HG03025 (cell line): ENCODE measurements at regions not wholly inside any gene's neighbourhood (a gene's known extent, or its start where the extent isn't known, plus 50 kb on each side); places are given as distances from the start of the nearest gene placed in this dataset.
A peak's percentile ranks its signal among the peaks of the same experiment; 100 is the strongest.
"Not testable (repeated sequence)": the region's sequence is repeated elsewhere in the genome, so short reads cannot be mapped to it uniquely, and the experiment has no call there.

Experiments used
- ATAC-seq: cut with Tn5 transposase; IDR thresholded peaks from one replicate; pipeline ENCODE4 v1.9.1; 2021; ENCODE audit warnings: mild to moderate bottlenecking, moderate library complexity; ENCODE audit not compliant: unreplicated experiment, low FRiP score

GRCh38 chr7:24125765-24126164 lies 158.2 kb upstream of the NPY start:
- ATAC-seq: no peak

DNA sequence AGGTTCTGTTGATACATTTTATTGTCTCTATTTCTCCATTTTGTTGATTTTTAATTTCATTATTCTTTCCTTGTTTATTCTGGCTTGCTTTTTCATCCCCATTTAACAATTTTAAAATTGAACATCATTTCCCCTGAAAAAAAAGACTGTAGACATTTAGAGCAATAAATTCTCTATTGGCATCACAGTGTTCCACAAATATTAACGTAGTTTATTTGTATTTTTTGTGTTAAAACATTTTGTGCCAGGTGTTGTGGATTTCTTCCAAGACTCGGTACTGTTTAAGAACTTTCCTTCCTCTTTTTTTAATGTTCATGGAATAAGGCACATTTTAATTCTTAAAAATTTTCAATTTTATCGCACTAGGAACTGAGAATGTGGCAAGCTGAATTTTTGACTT lies 156.1 kb upstream of the NPY start:
- ATAC-seq: no peak

- no peak for ATAC-seq
Observed at GRCh38 chr7:24129597-24129996, 154.4 kb upstream of the NPY start.

- no peak for ATAC-seq
Observed at GRCh38 chr7:24130631-24131030, 153.4 kb upstream of the NPY start.

DNA sequence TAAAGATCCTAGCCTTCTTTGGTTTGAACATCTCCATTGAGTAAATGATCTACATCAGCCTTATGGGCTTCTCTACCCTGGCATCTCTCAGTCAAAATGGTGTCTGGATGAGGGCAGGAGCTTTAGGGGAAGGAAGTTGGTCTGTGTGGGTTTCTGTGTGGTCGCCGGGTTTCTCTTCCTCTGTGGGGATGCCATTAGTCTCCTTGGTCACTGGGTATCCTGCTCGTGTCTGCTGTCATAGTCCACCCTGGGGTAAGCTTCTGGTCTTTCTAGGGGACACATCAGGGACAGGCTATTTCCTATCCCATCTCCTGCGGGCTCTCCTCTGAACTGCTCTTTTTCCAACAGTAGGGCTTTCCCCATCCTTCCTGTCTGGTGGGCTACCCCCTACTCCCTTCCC lies 150.3 kb upstream of the NPY start:
- no peak for ATAC-seq

GRCh38 chr7:24134535-24134934 lies 149.5 kb upstream of the NPY start:
- ATAC-seq: no peak

DNA sequence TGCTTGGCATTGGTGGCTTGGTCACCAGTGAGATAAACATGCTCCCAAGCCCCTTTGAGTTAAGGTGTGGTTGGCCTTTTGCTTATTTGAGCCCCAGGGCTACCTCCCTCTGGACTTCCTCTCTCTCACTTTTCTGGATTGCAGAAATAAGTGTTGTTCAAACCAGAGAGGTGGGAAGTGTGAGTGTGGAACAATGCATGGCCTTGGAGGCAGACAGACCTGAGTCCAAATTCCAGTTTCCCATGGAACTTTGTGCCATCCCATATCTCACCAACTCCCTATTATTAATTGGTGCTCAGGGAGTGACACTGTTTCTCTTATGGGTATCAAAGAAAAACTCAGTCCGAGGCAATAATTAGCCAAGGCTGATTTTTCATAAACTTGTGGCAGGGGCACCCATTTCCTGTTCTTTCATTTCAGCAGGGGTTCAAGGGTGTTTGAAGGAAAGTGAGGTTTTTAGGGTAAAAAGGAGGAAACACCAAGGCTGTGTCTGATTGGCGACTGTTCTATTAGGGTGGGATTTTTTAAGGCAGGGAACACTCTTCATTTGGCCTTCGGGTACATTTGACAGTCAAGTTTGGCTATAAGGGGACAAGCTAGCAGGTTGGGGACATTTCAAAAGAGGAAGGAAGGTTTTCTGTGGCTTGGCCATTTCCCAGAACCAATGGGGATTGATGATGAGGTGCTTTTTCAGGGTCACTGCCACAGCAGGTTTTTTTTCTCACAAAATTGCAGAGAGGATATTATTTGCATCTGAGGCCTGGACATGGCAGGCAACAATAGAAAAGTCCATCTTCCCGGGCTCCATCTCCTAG lies 148.8 kb upstream of the NPY start:
- peak; percentile 71 for ATAC-seq

DNA sequence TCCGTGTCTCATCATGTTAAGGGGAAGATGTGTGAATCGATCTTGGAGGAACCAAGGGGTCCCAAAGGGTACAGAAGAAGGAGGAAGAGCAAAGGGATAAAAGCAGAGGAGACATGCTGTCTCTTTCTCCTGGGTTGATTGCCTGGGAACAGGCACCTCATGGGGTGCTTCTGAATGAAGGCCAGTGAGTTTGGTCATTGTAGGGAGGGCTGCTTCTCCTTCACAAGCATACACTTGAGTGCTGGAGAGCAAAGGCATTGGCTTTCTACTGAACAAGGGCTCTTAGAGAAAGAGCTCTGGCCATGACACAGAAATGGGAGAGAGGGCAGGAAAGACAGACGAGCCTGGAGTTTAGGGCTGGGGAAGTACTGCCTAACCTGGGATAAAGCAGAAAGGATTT lies 146.7 kb upstream of the NPY start:
- no peak for ATAC-seq

GRCh38 chr7:24138343-24138742 lies 145.6 kb upstream of the NPY start:
- no peak for ATAC-seq

- no peak for ATAC-seq
Observed at GRCh38 chr7:24140001-24140400, 144.0 kb upstream of the NPY start.

- no peak for ATAC-seq
Observed at GRCh38 chr7:24141874-24142509, 142.0 kb upstream of the NPY start.

GRCh38 chr7:24143547-24143946 lies 140.4 kb upstream of the NPY start:
- no peak for ATAC-seq

- ATAC-seq: no peak
Observed at GRCh38 chr7:24151944-24152343, 132.0 kb upstream of the NPY start.

DNA sequence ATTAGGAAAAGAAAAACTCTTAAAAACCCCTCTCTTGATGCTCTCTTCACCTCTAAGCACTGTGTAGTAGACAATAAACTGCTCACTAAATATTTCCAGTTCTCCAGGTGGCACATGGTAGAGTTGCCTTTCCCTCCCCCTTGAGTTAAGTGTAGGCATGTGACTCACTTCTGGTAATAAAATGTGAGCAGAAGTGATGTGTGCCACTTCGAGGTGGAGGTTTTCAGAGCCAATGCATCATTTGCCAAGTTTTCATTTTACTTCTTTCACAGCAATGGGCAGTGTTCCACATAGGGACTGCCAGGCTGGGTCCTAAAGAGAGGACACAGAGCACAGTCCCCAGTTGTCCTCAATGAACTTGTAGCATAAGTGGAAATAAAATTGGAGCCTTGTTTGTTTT lies 131.6 kb upstream of the NPY start:
- no peak for ATAC-seq

GRCh38 chr7:24152877-24153472 lies 131.0 kb upstream of the NPY start:
- ATAC-seq: no peak

GRCh38 chr7:24157666-24158065 lies 126.3 kb upstream of the NPY start:
- no peak for ATAC-seq

GRCh38 chr7:24158975-24159374 lies 125.0 kb upstream of the NPY start:
- no peak for ATAC-seq

- no peak for ATAC-seq
Observed at GRCh38 chr7:24164401-24164800, 119.6 kb upstream of the NPY start.

DNA sequence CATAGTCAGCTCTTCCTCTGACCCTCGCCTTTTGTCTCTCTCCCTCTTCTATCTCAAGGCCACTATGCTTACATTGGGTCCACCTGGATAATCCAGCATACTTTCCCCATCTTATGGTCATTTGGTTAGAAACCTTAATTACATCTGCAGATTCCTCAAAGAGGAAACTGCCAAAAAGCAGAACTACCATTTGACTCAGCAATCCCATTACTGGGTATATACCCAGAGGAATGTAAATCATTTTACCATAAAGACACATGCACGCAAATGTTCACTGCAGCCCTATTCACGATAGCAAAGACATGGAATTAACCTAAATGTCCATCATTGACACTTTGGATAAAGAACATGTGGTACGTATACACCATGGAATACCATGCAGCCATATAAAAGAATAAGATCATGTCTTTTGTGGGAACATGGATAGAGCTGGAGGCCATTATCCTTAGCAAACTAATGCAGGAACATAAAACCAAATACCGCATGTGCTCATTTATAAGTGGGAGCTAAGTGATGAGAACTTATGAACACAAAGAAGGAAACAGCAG lies 114.8 kb upstream of the NPY start:
- ATAC-seq: no peak

GRCh38 chr7:24171951-24172350 lies 112.0 kb upstream of the NPY start:
- not testable (repeated sequence) for ATAC-seq

DNA sequence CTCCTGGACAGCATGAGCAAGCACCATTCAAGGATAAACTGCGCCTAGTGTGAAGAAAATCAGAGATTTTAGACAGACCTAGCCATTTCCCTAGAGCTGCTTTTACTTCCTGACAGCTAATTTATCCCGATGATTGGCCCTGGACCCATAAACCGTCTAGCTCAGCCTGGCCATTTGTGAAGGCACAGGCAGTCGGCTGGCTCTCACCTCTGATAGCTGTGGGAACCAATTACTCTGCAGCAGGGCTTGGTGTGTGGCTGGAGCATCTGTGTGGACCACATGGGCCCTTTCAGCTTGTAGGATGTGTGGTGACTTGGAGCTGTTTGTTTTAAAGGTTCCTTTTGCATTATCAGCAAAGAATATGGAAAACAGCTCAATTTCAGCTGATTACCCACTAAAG lies 111.1 kb upstream of the NPY start:
- ATAC-seq: no peak

- ATAC-seq: no peak
Observed at GRCh38 chr7:24175603-24176002, 108.4 kb upstream of the NPY start.
